ENCODE measurements at regions not wholly inside any gene's neighbourhood (a gene's known extent, or its start where the extent isn't known, plus 50 kb on each side); places are given as distances from the start of the nearest gene placed in this dataset.
A peak's percentile ranks its signal among the peaks of the same experiment; 100 is the strongest.

GRCh38 chr10:77710759-77711682, 73.4 kb upstream of the KCNMA1 start:
- H3K9me3 Mint-ChIP-seq: no peaks in the 10 kb centered on the region
- H3K27me3 Mint-ChIP-seq (ENCODE audit: insufficient read depth, low read depth): peaks cover 19% of the 10 kb centered on the region
- Histone ChIP-seq H3F3A (ENCODE audit: low read depth) (peaks cover 26% of the 10 kb centered on the region), H3K27me3 (peaks cover 16% of the 10 kb centered on the region), H3K36me3 (no peaks in the 10 kb centered on the region), H3K4me3 (peak overlapping the region; percentile 40), H3K4me1 (peaks cover 23% of the 10 kb centered on the region), H3K9ac (no peak overlapping the region), H2AFZ (replicated peaks) (peak overlapping the region; percentile 75), H4K20me1 (ENCODE audit: low read depth) (no peaks in the 10 kb centered on the region), H3K79me2 (ENCODE audit: low read depth) (no peaks in the 10 kb centered on the region), H3K4me2 (peak overlapping the region; percentile 70), H3K27ac (no peak overlapping the region), H3K9me3 (ENCODE audit: low read depth) (no peaks in the 10 kb centered on the region)
- H3K36me3 Mint-ChIP-seq: no peaks in the 10 kb centered on the region
- peaks cover 28% of the 10 kb centered on the region for H3K4me1 Mint-ChIP-seq
- no peak for TF ChIP-seq EZH2 (IDR thresholded peaks at IDR 0.05)
- peak; percentile 96 for TF ChIP-seq CTCF (IDR thresholded peaks at IDR 0.05)
- no peak for TF ChIP-seq EZH2phosphoT487 (IDR thresholded peaks at IDR 0.05)
- peak overlapping the region; percentile 75 for H3K4me3 Mint-ChIP-seq
- peak; percentile 88 for DNase-seq (ENCODE audit: low spot score)
- H3K27ac Mint-ChIP-seq: peak overlapping the region; percentile 81

DNA sequence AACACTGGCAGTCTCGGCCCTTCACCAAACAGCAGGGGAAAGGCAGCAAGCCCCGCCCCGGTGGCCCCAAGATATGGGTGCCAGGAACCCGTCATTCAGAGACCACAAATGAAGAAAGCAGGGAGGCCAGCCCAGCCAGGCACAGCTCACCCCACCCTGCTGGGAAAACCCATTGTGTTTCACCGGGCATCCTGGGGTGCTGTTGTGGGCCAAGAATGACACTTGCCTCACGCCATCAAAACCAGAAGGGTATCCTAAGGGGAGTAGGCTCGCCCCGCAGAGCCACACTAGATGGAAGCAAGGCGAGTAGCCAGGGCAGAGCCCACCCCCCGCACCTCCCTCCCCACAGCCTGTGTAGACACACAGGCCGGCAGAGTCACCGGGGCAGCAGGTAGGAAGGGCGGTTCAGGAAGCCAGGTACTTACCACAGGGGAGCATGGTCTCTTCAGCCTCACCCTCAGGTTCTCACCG, 72.5 kb upstream of the KCNMA1 start:
- H3K27me3 Mint-ChIP-seq (ENCODE audit: insufficient read depth, low read depth): peaks cover 16% of the 10 kb centered on the region
- Histone ChIP-seq H3K9ac (no peak overlapping the region), H4K20me1 (ENCODE audit: low read depth) (no peaks in the 10 kb centered on the region), H3K4me2 (peak overlapping the region; percentile 70), H3K9me3 (ENCODE audit: low read depth) (no peaks in the 10 kb centered on the region), H3K27me3 (peaks cover 16% of the 10 kb centered on the region), H3K4me3 (no peak overlapping the region), H3K79me2 (ENCODE audit: low read depth) (no peaks in the 10 kb centered on the region), H2AFZ (replicated peaks) (no peak overlapping the region), H3K36me3 (no peaks in the 10 kb centered on the region), H3K4me1 (peaks cover 23% of the 10 kb centered on the region), H3F3A (ENCODE audit: low read depth) (peaks cover 26% of the 10 kb centered on the region), H3K27ac (no peak overlapping the region)
- TF ChIP-seq CTCF (IDR thresholded peaks at IDR 0.05): no peak
- no peak for TF ChIP-seq EZH2 (IDR thresholded peaks at IDR 0.05)
- no peak for TF ChIP-seq EZH2phosphoT487 (IDR thresholded peaks at IDR 0.05)
- H3K4me1 Mint-ChIP-seq: peaks cover 20% of the 10 kb centered on the region
- peak; percentile 33 for DNase-seq (ENCODE audit: low spot score)
- H3K4me3 Mint-ChIP-seq: no peak overlapping the region
- H3K36me3 Mint-ChIP-seq: no peaks in the 10 kb centered on the region
- H3K9me3 Mint-ChIP-seq: no peaks in the 10 kb centered on the region
- H3K27ac Mint-ChIP-seq: no peak overlapping the region

DNA sequence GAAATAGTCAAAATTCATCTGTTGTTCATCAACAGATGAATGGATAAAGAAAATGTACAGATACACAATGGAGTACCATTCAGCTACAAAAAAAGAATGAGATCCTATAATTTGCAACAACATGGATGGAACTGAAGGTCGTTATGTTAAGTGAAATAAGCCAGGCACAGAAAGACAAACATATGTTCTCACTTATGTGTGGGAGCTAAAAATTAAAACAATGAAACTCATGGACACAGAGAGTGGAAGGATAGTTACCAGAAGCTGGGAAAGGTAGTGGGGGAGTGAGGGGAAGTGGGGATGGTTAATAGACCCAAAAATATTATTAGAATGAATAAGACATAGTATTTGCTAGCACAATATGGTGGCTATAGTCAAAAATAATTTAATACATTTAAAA, 70.0 kb upstream of the KCNMA1 start:
- Histone ChIP-seq H3K36me3 (no peaks in the 10 kb centered on the region), H3K9me3 (ENCODE audit: low read depth) (no peaks in the 10 kb centered on the region), H3K4me3 (no peak overlapping the region), H3K27ac (no peak overlapping the region), H2AFZ (replicated peaks) (no peak overlapping the region), H3K79me2 (ENCODE audit: low read depth) (no peaks in the 10 kb centered on the region), H3K9ac (no peak overlapping the region), H3K4me2 (no peak overlapping the region), H3F3A (ENCODE audit: low read depth) (peaks cover 9% of the 10 kb centered on the region), H3K27me3 (peaks cover 16% of the 10 kb centered on the region), H4K20me1 (ENCODE audit: low read depth) (no peaks in the 10 kb centered on the region), H3K4me1 (peaks cover 11% of the 10 kb centered on the region)
- H3K27me3 Mint-ChIP-seq (ENCODE audit: insufficient read depth, low read depth): peaks cover 5% of the 10 kb centered on the region
- H3K4me1 Mint-ChIP-seq: peaks cover 5% of the 10 kb centered on the region
- no peak for DNase-seq (ENCODE audit: low spot score)
- H3K9me3 Mint-ChIP-seq: no peaks in the 10 kb centered on the region
- H3K27ac Mint-ChIP-seq: no peak overlapping the region
- H3K4me3 Mint-ChIP-seq: no peak overlapping the region
- no peaks in the 10 kb centered on the region for H3K36me3 Mint-ChIP-seq
- TF ChIP-seq CTCF (IDR thresholded peaks at IDR 0.05) (no peak), EZH2 (IDR thresholded peaks at IDR 0.05) (no peak), EZH2phosphoT487 (IDR thresholded peaks at IDR 0.05) (no peak)

Data from neural progenitor cell (in vitro differentiated cells).